Stomach smooth muscle (tissue), 2 donors: ENCODE measurements at regions not wholly inside any gene's neighbourhood (a gene's known extent, or its start where the extent isn't known, plus 50 kb on each side); places are given as distances from the start of the nearest gene placed in this dataset.
"Not testable (repeated sequence)": the region's sequence is repeated elsewhere in the genome, so short reads cannot be mapped to it uniquely, and the experiment has no call there.

Experiments used
- H3K27ac ChIP-seq: one replicate; pipeline ENCODE4 v1.7.0; 2013; ENCODE audit warnings: mild to moderate bottlenecking, low read length, inconsistent platforms
- H3K27me3 ChIP-seq, 2 donors: one replicate each; pipeline ENCODE4 v1.7.0; 2013; ENCODE audit warnings: low read length in 2 of 2; ENCODE audit not compliant: insufficient read depth in 2 of 2, control insufficient read depth in 1 of 2
- H3K36me3 ChIP-seq, 2 donors: one replicate each; pipeline ENCODE4 v1.7.0; 2013; ENCODE audit warnings: low read length in 2 of 2; ENCODE audit not compliant: control insufficient read depth in 2 of 2, insufficient read depth in 2 of 2
- H3K4me1 ChIP-seq: one replicate; pipeline ENCODE4 v1.7.0; 2013; ENCODE audit warnings: low read length; ENCODE audit not compliant: control insufficient read depth, insufficient read depth
- H3K4me3 ChIP-seq, 2 donors: one replicate each; pipeline ENCODE4 v1.7.0; 2013; ENCODE audit warnings: low read length in 2 of 2
- H3K9ac ChIP-seq, 2 donors: one replicate each; pipeline ENCODE4 v1.7.0; 2013; ENCODE audit warnings: low read length in 2 of 2, mild to moderate bottlenecking in 1 of 2
- H3K9me3 ChIP-seq, 2 donors: one replicate each; pipeline ENCODE4 v1.7.0; 2013; ENCODE audit warnings: low read length in 2 of 2; ENCODE audit not compliant: control insufficient read depth in 2 of 2
- donor health status: healthy.
- donor health status: Pancreatic carcinoma.

DNA sequence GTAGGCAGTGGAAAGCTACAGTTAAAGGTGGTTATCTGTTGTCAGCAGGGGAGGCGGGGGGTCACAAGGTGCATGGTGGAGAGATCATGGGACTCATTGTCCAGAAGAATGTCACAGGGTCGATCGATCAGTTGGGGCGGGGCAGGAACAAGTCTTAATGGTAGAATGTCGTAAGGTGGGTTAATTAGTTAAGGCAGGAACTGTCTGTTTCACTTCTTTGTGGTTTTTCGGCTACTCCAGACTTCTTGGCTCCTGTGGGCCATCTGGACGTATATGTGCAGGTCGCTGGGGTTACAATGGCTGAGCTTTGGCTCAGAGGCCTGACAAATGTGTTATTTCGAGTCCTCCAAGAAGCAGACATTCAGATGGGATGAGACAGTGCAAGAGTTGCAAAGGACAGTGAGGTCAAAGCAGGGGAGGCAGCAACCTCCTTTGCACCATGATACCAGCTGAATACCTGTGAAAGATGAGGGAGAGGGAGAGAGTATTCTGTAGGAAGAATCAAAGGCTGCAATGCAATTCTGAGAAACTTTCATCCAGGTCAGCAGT is 246.9 kb upstream of the TMEM132C start:
- no peaks in the 10 kb centered on the region for H3K4me1 ChIP-seq
- H3K36me3 ChIP-seq, result no peaks in the 10 kb centered on the region
- no peaks in the 10 kb centered on the region for H3K9me3 ChIP-seq
- H3K27ac ChIP-seq, result no peak overlapping the region
- H3K27me3 ChIP-seq, result no peaks in the 10 kb centered on the region
- H3K9ac ChIP-seq, result no peak overlapping the region
- H3K4me3 ChIP-seq, result no peak overlapping the region

DNA sequence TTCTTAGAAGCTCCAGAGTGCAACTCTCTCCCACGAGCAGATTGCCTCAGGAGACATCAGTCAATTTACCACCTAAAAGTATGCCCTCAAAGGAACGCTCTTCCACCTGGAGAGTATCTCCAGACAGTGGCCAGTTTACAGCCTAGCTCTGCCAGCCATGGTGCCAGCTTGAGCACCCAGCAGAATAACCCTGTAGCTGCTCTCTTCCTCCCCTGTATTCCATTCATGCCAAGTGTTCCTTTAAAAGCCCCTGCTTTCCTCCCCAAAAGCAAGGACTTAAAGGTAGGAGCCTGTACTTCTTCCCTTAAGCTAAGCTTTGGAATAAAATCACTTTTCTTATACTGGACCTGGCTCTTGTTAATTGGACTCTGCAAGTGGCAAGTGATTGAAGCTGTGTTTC is 245.4 kb upstream of the TMEM132C start:
- H3K9ac ChIP-seq, result no peak overlapping the region
- no peak overlapping the region for H3K4me3 ChIP-seq
- H3K36me3 ChIP-seq, result no peaks in the 10 kb centered on the region
- H3K27me3 ChIP-seq, result no peaks in the 10 kb centered on the region
- H3K4me1 ChIP-seq, result no peaks in the 10 kb centered on the region
- no peak overlapping the region for H3K27ac ChIP-seq
- H3K9me3 ChIP-seq, result no peaks in the 10 kb centered on the region

GRCh38 chr12:128025589-128026245 is 241.3 kb upstream of the TMEM132C start:
- H3K27me3 ChIP-seq, result peaks cover 0 to 3% of the 10 kb centered on the region in 2 donors
- H3K36me3 ChIP-seq, result no peaks in the 10 kb centered on the region
- no peak overlapping the region for H3K4me3 ChIP-seq
- H3K9ac ChIP-seq, result no peak overlapping the region
- no peak overlapping the region for H3K27ac ChIP-seq
- no peaks in the 10 kb centered on the region for H3K9me3 ChIP-seq
- H3K4me1 ChIP-seq, result no peaks in the 10 kb centered on the region

DNA sequence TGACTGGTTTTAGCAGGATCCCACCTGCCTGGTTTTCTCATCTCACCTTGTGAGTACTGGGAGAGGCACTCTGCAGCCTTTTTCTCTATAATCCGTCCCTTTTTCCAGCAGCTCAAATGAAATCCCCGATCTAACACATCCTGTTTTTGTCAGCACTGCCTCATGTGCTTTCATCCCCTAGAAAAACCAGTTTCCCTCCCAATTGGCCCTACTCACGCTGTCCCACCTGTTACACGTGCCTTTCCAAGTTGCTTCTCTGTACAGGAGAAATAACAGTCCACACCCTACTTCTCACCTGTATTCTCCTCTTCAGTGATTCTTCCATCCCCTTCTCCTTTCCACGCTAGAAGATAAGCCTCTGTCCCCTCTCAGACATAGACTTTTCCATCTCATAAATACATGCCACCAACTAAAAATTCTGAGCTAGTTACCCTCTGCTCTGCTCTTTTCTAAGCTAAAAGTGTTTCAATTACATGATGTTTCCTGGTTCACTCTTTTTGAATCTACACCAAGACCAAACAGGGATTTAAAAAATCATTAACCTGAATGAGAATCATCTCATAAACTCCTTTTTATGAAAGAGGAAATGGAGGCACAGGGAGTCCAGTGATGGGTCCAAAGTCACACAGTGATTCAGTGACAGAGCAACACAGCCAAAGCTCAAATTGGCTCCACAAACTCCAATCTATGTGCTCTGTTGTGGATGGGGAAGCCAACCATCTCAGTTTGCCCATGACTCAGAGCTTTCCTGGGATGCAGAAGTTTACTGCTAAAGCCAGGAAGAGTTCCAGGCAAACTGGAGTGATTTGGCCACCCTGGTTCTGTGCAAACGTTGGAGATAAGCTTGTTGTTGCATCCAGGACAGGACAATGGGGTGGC is 240.0 kb upstream of the TMEM132C start:
- Histone ChIP-seq H3K4me1 (no peaks in the 10 kb centered on the region), H3K4me3 (no peak overlapping the region), H3K9me3 (no peaks in the 10 kb centered on the region), H3K27me3 (peaks cover 0 to 3% of the 10 kb centered on the region in 2 donors), H3K36me3 (no peaks in the 10 kb centered on the region), H3K9ac (no peak overlapping the region), H3K27ac (no peak overlapping the region)

GRCh38 chr12:128033473-128033872 is 233.5 kb upstream of the TMEM132C start:
- Histone ChIP-seq H3K9ac (no peak overlapping the region), H3K27ac (no peak overlapping the region), H3K9me3 (no peaks in the 10 kb centered on the region), H3K4me3 (no peak overlapping the region), H3K27me3 (peaks cover 0 to 2% of the 10 kb centered on the region in 2 donors), H3K36me3 (no peaks in the 10 kb centered on the region), H3K4me1 (no peaks in the 10 kb centered on the region)

DNA sequence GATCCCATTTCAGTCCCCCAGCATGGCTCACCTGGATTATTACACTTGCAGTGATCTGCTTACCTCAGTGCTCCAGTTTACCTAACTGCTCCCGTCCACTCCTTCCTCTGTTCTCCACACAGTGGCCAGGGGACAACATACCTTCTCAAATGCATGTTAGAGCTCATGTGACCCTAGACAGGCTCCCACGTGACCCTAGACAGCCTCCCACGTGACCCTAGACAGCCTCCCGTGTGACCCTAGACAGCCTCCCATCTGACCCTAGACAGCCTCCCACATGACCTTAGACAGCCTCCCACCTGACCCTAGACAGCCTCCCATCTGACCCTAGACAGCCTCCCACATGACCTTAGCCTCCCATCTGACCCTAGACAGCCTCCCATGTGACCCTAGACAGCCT is 226.0 kb upstream of the TMEM132C start:
- H3K36me3 ChIP-seq, result no peaks in the 10 kb centered on the region
- no peak overlapping the region for H3K9ac ChIP-seq

GRCh38 chr12:128042283-128042682 is 224.7 kb upstream of the TMEM132C start:
- not testable (repeated sequence) for H3K9ac ChIP-seq, H3K27me3 ChIP-seq, H3K9me3 ChIP-seq, H3K4me3 ChIP-seq, H3K36me3 ChIP-seq, H3K4me1 ChIP-seq, H3K27ac ChIP-seq

More for the DNA sequence above, 226.0 kb upstream of the TMEM132C start:
- H3K4me3 ChIP-seq, result no peak overlapping the region
- H3K4me1 ChIP-seq, result no peaks in the 10 kb centered on the region
- H3K27ac ChIP-seq, result no peak overlapping the region
- H3K27me3 ChIP-seq, result no peaks in the 10 kb centered on the region
- H3K9me3 ChIP-seq, result no peaks in the 10 kb centered on the region

GRCh38 chr12:128042825-128043224 is 224.1 kb upstream of the TMEM132C start:
- no peaks in the 10 kb centered on the region for H3K4me1 ChIP-seq
- H3K9me3 ChIP-seq, result no peaks in the 10 kb centered on the region
- no peak overlapping the region for H3K9ac ChIP-seq
- H3K27ac ChIP-seq, result no peak overlapping the region
- no peaks in the 10 kb centered on the region for H3K36me3 ChIP-seq
- no peak overlapping the region for H3K4me3 ChIP-seq
- no peaks in the 10 kb centered on the region for H3K27me3 ChIP-seq

GRCh38 chr12:128043317-128043716 is 223.7 kb upstream of the TMEM132C start:
- Histone ChIP-seq H3K36me3 (no peaks in the 10 kb centered on the region), H3K9ac (no peak overlapping the region), H3K4me1 (no peaks in the 10 kb centered on the region), H3K27me3 (no peaks in the 10 kb centered on the region), H3K4me3 (no peak overlapping the region), H3K27ac (no peak overlapping the region), H3K9me3 (no peaks in the 10 kb centered on the region)

DNA sequence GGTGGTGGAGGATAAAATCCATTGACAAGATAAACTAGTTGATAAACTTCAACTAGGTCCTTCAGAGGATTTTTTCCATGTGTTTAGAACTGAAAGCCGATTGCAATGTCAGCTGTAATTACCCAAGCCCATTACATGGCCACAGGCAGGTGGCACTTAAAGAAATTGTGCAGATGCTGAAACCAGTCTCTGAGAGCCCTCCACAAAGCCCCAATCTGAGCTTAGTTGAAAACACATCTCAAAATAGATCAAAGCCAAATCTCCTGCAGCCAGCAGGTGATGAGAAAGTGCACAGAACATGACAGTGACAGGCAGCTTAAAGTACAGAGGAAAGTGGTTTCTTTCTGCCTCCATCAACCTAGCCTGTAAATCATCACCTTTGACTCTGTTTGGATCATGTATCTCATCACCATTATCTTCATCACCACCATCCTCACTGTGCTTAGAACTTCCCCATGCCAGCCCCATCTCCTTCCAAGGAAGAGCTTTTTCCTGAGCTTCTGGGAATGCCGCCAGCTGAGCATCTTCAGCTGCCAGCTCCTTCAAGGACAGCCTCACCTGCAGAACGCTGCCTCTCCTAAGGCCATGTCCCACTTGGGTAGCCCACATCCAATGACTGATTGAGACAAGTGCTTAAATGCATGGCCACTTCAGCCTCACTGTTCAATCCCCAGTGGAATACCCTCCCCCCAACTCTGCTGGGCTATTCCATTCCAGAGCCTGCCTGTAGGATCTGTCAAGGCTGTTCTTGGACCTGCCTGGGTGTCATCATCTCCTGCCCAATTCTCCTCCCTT is 219.5 kb upstream of the TMEM132C start:
- no peak overlapping the region for H3K4me3 ChIP-seq

More for the DNA sequence above, 219.5 kb upstream of the TMEM132C start:
- Histone ChIP-seq H3K27ac (no peak overlapping the region), H3K27me3 (no peaks in the 10 kb centered on the region), H3K9me3 (no peaks in the 10 kb centered on the region), H3K9ac (no peak overlapping the region), H3K4me1 (no peaks in the 10 kb centered on the region), H3K36me3 (no peaks in the 10 kb centered on the region)
